ENCODE measurements at regions not wholly inside any gene's neighbourhood (a gene's known extent, or its start where the extent isn't known, plus 50 kb on each side); places are given as distances from the start of the nearest gene placed in this dataset.

DNA sequence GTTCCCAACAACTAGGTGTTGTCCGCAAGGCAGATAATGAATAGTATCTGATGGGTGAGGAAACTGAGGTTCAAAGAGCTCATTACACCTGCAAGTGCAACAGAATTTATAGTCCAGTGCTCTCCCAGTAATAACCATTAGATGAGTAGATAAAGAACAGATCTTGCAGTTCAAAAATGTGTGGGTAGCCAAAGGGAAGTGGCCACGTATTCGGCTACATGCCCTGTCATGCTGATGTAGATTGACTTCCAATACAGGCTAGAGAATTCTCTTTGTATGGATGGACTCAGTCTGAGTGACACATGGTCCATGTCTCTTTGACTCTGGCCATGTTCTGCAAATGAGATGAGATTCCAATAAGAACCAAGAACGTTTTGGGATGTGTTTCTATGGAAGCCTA lies 187.9 kb upstream of the LPP start:
- H3K27me3 Mint-ChIP-seq, result peaks cover 7% of the 10 kb centered on the region
- H3K4me3 Mint-ChIP-seq, result no peak overlapping the region
- no peaks in the 10 kb centered on the region for H3K9me3 Mint-ChIP-seq
- TF ChIP-seq CTCF (conservative IDR thresholded peaks at IDR 0.05), result no peak
- no peak overlapping the region for H3K27ac Mint-ChIP-seq
- DNase-seq (ENCODE audit: extremely low spot score, unreplicated experiment), result no peak
- no peaks in the 10 kb centered on the region for H3K36me3 Mint-ChIP-seq
- H3K4me1 Mint-ChIP-seq (ENCODE audit: unreplicated experiment), result peaks cover 4% of the 10 kb centered on the region

- H3K4me1 Mint-ChIP-seq (ENCODE audit: unreplicated experiment), result peaks cover 4% of the 10 kb centered on the region
- H3K27ac Mint-ChIP-seq, result no peak overlapping the region
- DNase-seq (ENCODE audit: extremely low spot score, unreplicated experiment), result no peak
- no peaks in the 10 kb centered on the region for H3K36me3 Mint-ChIP-seq
- H3K27me3 Mint-ChIP-seq, result peaks cover 8% of the 10 kb centered on the region
- H3K9me3 Mint-ChIP-seq, result no peaks in the 10 kb centered on the region
- no peak for TF ChIP-seq CTCF (conservative IDR thresholded peaks at IDR 0.05)
- H3K4me3 Mint-ChIP-seq, result no peak overlapping the region
These were observed 187.1 kb upstream of the LPP start for GRCh38 chr3:187966636-187967406.

DNA sequence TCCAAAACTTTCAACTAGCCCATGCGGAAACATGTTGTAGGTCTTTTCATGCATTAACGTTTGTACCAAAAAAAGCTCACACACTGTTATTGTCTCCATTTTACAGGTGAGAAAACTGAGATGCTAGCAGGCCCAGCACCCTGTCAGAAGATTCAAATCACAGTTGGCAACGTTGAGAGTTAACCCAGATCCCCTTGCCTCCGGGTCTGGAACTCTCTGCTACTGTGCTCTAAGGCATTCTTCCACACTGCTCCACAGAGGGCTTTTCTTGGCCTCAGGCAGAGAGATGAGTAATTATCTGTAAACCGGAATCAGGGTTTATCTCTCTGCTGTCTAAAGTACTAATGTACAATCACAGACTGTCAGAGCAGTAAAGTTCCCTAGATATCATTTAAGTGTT lies 186.0 kb upstream of the LPP start:
- Mint-ChIP-seq H3K27ac (no peak overlapping the region), H3K4me3 (no peak overlapping the region), H3K9me3 (no peaks in the 10 kb centered on the region), H3K27me3 (peaks cover 11% of the 10 kb centered on the region), H3K4me1 (ENCODE audit: unreplicated experiment) (peaks cover 4% of the 10 kb centered on the region), H3K36me3 (no peaks in the 10 kb centered on the region)
- DNase-seq (ENCODE audit: extremely low spot score, unreplicated experiment), result no peak
- TF ChIP-seq CTCF (conservative IDR thresholded peaks at IDR 0.05), result no peak

GRCh38 chr3:187968883-187969580 lies 184.9 kb upstream of the LPP start:
- Mint-ChIP-seq H3K27me3 (peaks cover 8% of the 10 kb centered on the region), H3K4me3 (no peak overlapping the region), H3K36me3 (no peaks in the 10 kb centered on the region), H3K9me3 (no peaks in the 10 kb centered on the region), H3K27ac (no peak overlapping the region), H3K4me1 (ENCODE audit: unreplicated experiment) (no peaks in the 10 kb centered on the region)
- no peak for DNase-seq (ENCODE audit: extremely low spot score, unreplicated experiment)
- no peak for TF ChIP-seq CTCF (conservative IDR thresholded peaks at IDR 0.05)

DNA sequence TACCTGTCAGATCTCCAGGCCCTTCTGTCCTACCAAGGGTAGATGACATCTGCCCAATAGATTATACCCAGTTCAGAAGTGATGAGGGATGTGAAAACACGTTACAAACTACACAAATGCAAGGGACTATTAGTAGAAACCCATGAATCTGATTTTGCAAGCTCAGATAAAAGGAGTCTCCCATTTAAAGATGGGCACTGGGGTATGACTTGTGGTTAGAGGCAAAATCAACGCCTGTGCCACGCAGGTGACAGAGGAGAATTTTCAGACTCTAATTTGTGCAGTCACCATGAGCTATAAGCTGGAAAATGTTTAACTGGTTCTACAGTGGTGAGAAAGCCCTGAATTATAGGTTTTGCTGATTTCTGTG lies 184.4 kb upstream of the LPP start:
- no peaks in the 10 kb centered on the region for H3K9me3 Mint-ChIP-seq
- no peak for TF ChIP-seq CTCF (conservative IDR thresholded peaks at IDR 0.05)
- H3K4me3 Mint-ChIP-seq, result no peak overlapping the region
- H3K27ac Mint-ChIP-seq, result no peak overlapping the region
- DNase-seq (ENCODE audit: extremely low spot score, unreplicated experiment), result no peak
- no peaks in the 10 kb centered on the region for H3K4me1 Mint-ChIP-seq (ENCODE audit: unreplicated experiment)
- peaks cover 8% of the 10 kb centered on the region for H3K27me3 Mint-ChIP-seq
- H3K36me3 Mint-ChIP-seq, result no peaks in the 10 kb centered on the region
